NCI-H345 (cell line): ENCODE measurements at regions not wholly inside any gene's neighbourhood (a gene's known extent, or its start where the extent isn't known, plus 50 kb on each side); places are given as distances from the start of the nearest gene placed in this dataset.
A peak's percentile ranks its signal among the peaks of the same experiment; 100 is the strongest.
"Not testable (repeated sequence)": the region's sequence is repeated elsewhere in the genome, so short reads cannot be mapped to it uniquely, and the experiment has no call there.

Experiments
- DNase-seq: peaks from one replicate; lab custom pipeline; 2025; lab: John Stamatoyannopoulos, UW

DNA sequence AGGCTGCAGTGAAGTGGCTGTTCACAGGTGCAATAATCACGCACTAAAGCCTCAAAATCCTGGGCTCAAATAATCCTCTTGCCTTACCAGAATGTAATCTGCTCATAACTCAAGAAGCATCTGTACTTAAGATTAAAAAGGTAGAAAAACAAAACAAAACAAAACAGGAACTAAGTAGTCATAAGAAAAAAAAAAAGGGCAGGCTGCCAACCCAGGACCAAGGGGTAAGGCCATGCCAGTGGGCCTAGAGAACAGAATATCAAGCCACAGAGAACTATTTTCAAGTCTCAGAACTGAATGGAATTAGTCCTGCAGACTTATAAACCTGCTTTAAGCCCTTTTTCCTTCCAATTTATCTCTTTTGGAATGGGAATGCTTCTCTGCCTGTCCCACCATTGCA, 64.8 kb upstream of the TBC1D3K start:
- DNase-seq = no peak

DNA sequence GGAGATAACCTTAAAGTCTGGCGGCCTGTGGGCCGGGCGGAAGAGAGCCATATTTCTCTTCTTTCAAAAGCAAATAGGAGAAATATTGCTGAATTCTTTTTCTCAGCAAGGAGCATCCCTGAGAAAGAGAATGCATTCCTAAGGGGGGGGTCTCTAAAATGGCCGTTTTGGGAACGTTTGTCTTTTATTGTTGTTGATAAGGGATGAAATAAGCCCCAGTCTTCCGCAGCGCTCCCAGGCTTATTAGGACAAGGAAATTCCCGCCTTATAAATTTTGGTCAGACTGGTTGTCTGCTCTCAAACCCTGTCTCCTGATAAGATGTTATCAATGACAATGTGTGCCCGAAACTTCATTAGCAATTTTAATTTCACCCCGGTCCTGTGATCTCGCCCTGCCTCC, 65.8 kb upstream of the TBC1D3K start:
- DNase-seq = not testable (repeated sequence)

GRCh38 chr17:37856245-37856644, 68.0 kb upstream of the TBC1D3K start:
- no peak for DNase-seq

DNA sequence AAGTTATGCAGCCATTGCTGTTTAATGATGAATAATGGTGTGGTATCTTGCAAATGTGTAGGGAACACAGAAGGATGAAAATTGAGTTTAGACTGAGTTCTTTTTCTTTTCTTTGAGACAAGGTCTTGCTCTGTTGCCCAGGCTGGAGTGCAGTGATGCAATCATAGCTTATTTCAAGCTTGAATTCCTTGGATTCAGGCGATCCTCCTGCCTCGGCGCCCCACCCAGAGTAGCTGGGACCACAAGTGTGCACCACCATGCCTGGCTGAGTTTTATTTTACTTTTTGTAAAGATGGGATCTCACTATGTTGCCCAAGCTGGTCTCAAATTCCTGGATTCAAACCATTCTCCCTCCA, 74.6 kb upstream of the TBC1D3K start:
- DNase-seq = no peak

GRCh38 chr17:37848690-37849616, 75.3 kb upstream of the TBC1D3K start:
- no peak for DNase-seq

DNA sequence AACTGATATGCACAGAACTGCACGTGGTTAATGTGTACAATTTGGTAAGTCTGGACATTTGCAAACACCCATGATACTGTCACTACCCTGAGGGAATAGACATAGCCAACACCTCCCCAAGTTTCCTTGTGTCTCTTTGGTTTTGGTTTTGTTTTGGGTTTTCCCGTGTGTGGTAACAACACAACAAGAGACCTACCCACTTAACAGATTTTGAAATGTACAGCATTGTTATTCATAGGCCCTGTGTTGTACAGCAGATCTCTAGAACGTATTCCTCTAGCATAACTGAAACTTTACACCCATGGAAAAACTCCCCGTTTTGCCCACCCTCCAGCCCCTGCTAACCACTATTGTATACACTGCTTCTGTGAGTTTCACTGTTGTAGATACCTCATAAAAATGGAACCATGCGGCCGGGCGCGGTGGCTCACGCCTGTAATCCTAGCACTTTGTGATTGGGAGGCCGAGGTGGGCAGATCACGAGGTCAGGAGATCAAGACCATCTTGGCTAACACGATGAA, 76.3 kb upstream of the TBC1D3K start:
- DNase-seq = no peak

GRCh38 chr17:37847102-37847501, 77.1 kb upstream of the TBC1D3K start:
- no peak for DNase-seq

DNA sequence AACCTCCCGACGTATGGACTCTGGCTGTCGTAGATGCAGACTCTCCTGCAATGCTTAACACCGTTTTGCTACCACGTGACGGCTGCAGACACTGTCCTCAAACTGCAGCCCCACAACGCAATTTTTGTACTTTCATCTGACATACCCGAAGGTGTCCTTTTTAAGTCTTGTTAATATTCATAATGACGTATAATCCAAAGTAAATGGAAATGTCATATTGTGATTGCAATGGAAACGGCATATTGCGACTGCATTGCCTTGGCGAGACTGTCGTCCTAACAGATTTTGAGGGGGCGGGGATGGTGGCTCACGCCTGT, 79.3 kb upstream of the TBC1D3K start:
- no peak for DNase-seq

DNA sequence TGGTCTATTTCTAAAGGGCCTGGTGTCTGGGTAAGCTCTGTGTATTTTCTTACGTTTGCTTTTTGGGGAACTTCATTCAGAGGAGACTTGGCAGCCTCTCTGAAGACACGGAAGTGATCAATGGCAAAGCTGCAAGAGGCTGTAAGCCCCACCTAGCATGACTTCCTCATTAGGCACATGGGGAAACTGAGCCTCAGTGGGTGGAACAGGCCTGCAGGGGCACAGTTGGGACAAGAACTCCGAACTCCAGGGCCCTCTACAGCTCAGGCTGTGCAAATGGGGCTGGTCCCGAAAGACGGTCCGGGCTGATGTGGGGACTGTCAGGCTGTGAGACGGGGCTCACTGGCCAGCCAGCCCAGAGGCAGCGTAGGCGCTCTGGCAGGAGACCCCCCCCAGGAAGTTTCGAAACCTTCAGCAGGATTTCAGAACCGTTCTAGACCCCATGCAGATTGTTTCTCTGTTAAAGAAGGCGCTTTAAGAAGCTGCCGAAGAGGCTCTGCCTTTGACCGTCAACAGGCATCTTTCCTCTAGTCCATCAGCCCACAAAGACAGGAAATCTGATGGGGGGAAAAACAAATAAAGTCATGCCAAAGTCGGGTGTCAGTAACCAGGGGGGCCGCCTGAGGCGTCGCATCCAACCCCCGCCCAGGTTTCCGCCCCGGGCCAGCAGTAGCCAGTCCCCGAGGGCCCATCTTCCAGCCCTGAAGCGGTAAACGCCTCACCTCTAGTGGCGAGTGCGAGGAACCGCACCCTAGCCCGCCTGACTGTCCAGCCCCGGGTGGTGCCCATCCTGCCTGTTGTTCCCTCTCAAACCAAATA, 79.8 kb upstream of the TBC1D3K start:
- DNase-seq = no peak

DNA sequence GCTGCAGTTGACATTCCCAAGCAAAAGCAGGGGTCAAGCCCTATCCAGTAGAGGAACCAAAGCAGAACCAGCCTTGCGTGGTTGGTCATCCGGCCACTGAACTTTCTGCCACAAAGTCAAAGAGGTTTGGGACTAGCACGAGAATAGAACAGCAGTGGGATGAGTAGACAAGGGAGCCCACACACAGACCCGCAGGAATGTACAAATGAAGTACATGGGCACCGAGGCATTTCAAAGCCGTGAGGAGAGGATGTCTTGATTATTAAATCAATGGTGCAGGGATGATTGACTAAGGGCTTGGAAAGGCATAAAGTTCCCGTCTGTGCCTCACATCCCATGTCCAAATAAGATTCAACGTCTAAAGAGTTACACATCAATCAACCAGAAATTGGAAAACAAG, 81.8 kb upstream of the TBC1D3K start:
- DNase-seq = no peak

DNA sequence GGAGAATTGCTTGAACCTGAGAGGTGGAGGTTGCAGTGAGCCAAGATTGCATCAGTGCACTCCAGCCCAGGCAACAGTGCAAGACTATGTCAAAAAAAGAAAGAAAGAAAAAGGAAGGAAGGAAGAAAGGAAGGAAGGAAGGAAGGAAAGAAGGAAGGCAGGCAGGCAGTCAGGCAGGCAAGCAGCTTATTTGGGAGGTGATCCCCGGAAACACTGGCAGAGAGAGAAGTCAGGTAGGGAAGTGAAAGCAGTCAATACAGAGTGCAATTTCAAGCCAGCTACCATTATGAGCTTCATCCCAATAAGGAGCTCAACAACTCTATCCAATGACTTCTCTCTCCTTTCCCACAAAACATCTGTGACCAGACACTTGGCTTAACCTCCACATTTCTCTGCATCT, 83.0 kb upstream of the TBC1D3K start:
- DNase-seq = no peak

DNA sequence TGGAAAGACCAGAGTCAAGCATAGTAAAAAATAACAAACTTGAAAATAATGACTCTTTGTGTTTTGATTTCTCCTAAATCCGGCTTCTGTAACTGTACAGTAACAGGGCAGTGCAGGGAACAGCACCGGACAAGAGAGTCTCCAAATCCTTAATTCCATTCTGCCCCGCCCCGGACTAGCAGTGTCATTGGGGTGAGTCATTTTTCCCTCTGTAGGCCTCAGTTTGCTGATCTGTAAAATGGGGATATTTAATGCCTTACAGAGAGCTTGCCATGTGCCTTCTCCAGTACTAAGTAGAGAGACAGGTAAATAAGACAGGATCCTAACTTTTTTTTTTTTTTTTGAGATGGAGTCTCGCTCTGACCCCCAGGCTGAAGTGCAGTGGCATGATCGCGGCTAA, 83.6 kb upstream of the TBC1D3K start:
- DNase-seq = no peak

DNA sequence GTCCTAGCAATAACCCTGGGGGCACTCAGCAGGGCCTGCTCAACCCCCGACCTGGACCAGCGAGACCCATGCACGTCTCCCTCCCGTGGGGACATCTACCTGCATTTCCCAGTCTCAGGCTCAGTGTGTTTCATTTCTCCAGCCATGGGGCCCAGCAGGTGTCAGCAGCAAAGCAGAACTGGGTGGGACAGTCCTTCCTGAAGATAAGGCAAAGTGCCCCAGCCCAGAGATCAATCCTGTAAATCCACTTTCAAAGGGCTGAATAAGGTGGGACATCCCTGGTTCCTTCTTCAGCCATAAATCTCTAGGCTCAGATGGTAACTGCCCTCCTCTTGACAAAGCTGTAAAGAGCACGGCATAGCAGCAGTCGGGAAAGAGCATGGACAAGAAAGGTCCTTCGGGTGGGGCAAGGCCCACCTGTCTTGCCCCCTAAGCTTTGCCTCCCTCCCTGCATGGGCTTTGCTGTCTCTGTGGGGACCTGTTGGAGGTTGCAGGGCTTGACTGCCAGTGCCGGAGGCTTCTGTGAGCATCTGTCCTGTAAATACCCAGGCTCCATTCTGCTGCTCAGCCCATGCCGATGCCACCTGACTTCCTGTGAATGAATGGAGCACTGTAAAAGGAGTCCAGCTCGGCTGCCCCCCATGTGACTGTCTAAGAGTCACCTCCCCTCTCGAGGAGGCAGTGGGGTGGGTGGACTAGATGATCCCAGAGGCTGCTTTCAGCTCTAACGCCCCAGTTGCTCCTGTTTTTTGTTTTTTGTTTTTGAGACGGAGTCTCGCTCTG, 84.8 kb upstream of the TBC1D3K start:
- no peak for DNase-seq

- DNase-seq = no peak
Measured at GRCh38 chr17:37838276-37838675, 85.9 kb upstream of the TBC1D3K start.

DNA sequence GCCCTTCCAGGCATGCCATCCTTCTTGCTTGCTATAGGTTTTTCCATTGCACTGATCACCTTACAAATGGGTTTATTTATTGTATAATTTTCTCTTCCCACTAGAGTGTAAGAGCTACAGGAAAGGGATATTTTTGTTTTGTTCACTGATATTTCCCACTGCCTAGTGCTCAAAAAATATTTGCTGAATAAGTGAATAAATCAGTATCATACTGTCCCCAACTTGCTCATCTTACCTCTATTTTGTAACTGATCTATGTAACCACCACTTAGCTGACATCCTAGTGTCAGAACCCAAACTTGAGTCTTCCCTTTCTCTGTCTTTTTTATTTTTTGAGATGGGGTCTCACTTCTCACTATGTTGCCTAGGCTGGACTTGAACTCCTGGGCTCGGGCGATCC, 87.6 kb upstream of the TBC1D3K start:
- no peak for DNase-seq

DNA sequence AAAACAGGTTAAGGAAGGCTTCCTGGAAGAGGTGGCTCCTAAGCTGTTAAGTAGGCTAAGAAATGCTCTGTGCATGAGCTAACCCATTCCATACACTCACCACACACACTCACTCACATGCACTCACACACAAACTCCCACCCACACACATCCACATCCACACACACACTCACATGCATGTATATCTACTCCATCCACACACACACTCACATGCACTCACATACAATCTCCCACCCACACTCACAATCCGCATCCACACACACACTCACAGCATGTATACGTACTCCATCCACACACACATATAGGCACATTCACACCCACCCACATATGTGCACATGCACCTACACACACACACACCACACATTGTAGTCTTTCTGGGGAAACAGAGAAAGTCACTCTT, 89.3 kb upstream of the HNF1B start:
- no peak for DNase-seq

GRCh38 chr17:37833237-37833859, 88.5 kb upstream of the HNF1B start:
- DNase-seq = no peak

DNA sequence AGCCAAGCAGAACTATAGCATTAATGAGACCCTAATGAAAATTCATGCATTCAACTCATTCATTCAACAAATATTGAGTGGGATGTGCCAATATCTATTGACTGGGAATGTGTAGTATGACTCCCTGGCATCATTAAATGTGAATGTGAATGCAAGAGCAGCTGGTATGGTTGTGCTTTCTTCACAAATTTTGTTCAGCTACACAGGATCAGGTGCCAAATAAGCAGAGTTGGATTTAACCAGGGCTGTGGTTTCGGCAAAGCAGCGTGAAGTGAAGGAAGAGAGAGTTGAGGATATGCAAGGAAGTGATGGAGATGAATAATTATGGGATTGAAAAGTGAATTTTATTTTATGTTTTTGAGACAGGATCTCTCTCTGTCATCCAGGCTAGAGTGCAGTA, 87.1 kb upstream of the HNF1B start:
- no peak for DNase-seq

DNA sequence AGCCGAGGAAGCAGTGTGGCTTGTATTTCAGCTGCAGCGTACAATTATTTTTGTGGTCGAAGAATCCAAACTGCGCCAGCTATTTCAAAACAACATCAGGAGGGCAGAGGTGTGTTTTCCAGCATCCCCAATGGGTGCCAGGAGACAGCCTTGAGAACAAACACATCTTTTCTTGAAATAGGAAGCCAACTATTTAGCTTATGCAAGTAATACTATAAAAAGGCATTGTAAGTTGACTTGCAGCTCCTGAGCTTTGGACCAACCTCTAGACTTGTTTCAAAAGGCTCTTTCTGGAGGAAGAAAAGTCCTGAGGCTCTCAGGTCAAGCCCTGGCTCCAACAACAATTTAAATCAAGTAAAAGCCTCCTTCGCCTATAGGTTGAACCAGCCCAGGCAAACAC, 86.6 kb upstream of the HNF1B start:
- DNase-seq = no peak

DNA sequence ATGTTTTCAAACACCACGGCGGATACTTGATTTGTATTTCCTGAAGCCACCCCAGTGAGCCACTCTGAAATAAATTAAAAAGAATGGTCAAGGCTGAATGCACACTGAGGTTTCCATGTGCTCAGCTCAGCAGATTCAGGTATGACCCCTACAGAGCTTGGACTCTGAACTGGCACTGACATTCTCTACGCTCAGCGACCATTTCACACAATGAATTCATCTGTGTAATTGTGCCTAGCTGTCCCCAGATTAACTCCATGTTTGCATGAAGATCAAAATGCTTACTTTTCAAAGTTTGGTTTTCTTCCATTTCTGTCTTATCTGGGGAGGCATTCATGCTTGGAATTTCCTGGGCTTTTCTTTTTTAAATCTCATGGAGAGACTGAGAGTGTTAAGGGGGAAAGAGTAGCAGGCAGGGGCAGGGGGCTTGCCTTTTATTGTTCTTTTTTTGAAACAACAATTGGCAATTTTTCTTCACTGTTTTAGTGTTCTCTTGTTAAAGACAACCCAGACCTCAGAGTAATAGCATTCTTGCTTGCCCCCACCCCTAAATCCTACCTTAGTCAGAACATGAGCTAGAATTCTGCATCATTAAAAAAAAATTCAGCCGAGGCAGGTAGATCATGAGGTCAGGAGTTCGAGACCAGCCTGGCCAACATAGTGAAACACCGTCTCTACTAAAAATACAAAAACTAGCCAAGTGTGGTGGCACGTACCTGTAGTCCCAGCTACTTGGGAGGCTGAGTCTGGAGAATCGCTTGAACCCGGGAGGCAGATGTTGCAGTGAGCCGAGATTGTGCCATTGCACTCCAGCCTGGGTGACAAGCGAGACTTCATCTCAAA, 85.5 kb upstream of the HNF1B start:
- peak; percentile 49 for DNase-seq

- no peak for DNase-seq
Measured at GRCh38 chr17:37829592-37830123, 84.8 kb upstream of the HNF1B start.
